K562 (cell line): ENCODE measurements at regions not wholly inside any gene's neighbourhood (a gene's known extent, or its start where the extent isn't known, plus 50 kb on each side); places are given as distances from the start of the nearest gene placed in this dataset.

Source experiments
- ATAC-seq: fragments of 200-7000 bp; cut with Tn5 transposase; 3 replicates; pipeline ENCODE4 v1.9.1; 2020; ENCODE audit warnings: moderate library complexity
- BruUV-seq: library from RNA; stranded (reverse); fragments of 400-500 nt; replicated peaks from 2 replicates; lab custom pipeline; 2021; lab: Mats Ljungman, UMichigan
- CTCF ChIA-PET: fragments of 300-600 bp; formaldehyde crosslinking; extraction: SDS; loops from one replicate; lab custom pipeline; 2021; ENCODE audit warnings: low intra/inter-chr PET ratio; lab: Yijun Ruan, JAX
- POLR2A ChIA-PET: fragments of 300-600, 350-650 bp; sonication (Branson Sonifier 250); formaldehyde crosslinking; extraction: SDS; loops from one replicate; lab custom pipeline; 2021; ENCODE audit warnings: antibody characterized with exemption, inconsistent platforms; lab: Yijun Ruan, JAX
- DNase-seq, 4 experiments: peaks; one replicate each; pipeline versions ENCODE4 v3.0.0 to v3.0.0-alpha.2; 2011 to 2018; ENCODE audit warnings: low spot score in 3 of 4, mixed read lengths in 3 of 4; ENCODE audit errors: extremely low read depth in 1 of 4
- FAIRE-seq: peaks from 2 replicates; lab custom pipeline; 2011; peaks lifted over from hg19 to GRCh38; lab: Jason Lieb, UNC
- H2AFZ ChIP-seq: 2 replicates; pipeline ENCODE4 v1.6.0; 2011; ENCODE audit warnings: low read depth, low read length, control low read depth, inconsistent platforms
- H3K27ac ChIP-seq: fragments of 200-600 bp; 3 replicates; pipeline ENCODE4 v1.8.0; 2011; ENCODE audit warnings: low read depth, mild to moderate bottlenecking, control low read depth, inconsistent platforms, low read length, moderate library complexity, mixed read lengths; ENCODE audit errors: extremely low read depth
- H3K27me3 ChIP-seq, 2 experiments: fragments of 300-600 bp in 1 of 2; 2 replicates in 1 of 2; 3 replicates in 1 of 2; pipeline versions ENCODE4 v1.6.0 to v1.8.0; 2011; ENCODE audit warnings: inconsistent platforms in 2 of 2, low read length in 2 of 2, mild to moderate bottlenecking in 1 of 2, mixed read lengths in 1 of 2, moderate library complexity in 1 of 2; ENCODE audit not compliant: control insufficient read depth in 2 of 2, insufficient read depth in 2 of 2
- H3K36me3 ChIP-seq: fragments of 300-600 bp; 3 replicates; pipeline ENCODE4 v1.8.0; 2011; ENCODE audit warnings: mild to moderate bottlenecking, low read length, inconsistent platforms; ENCODE audit not compliant: control insufficient read depth, insufficient read depth
- H3K4me1 ChIP-seq, 2 experiments: fragments of 200-600 bp in 1 of 2; replicated peaks in 1 of 2; 2 replicates in 1 of 2; 3 replicates in 1 of 2; pipeline versions ENCODE4 v1.5.1 to v1.8.0; 2011; ENCODE audit warnings: inconsistent platforms in 2 of 2, low read length in 2 of 2, mild to moderate bottlenecking in 1 of 2, mixed read lengths in 1 of 2, moderate library complexity in 1 of 2; ENCODE audit not compliant: control insufficient read depth in 2 of 2, insufficient read depth in 2 of 2
- H3K4me2 ChIP-seq: 2 replicates; pipeline ENCODE4 v1.6.1; 2011; ENCODE audit warnings: low read length, control low read depth, inconsistent platforms, mixed read lengths; ENCODE audit not compliant: insufficient read depth
- H3K4me3 ChIP-seq: fragments of 200-600 bp; sonication (generic), shearing (Covaris generic); 2 replicates; pipeline ENCODE4 v1.5.1; 2016; ENCODE audit warnings: control low read depth, inconsistent platforms
- H3K79me2 ChIP-seq: fragments of 200-600 bp; 3 replicates; pipeline ENCODE4 v1.8.0; 2011; ENCODE audit warnings: low read length, inconsistent platforms; ENCODE audit not compliant: control insufficient read depth, insufficient read depth
- H3K9ac ChIP-seq, 2 experiments: 2 replicates each; pipeline versions ENCODE4 v1.6.0 to v1.6.1; 2011; ENCODE audit warnings: low read depth in 2 of 2, low read length in 2 of 2, control low read depth in 1 of 2, inconsistent platforms in 1 of 2, mild to moderate bottlenecking in 1 of 2, mixed read lengths in 1 of 2; ENCODE audit not compliant: insufficient read depth in 1 of 2
- H3K9me1 ChIP-seq: one replicate; pipeline ENCODE4 v1.6.0; 2011; ENCODE audit warnings: inconsistent platforms, mild to moderate bottlenecking, low read length, moderate library complexity; ENCODE audit not compliant: control insufficient read depth, insufficient read depth
- H3K9me3 ChIP-seq: replicated peaks from 2 replicates; pipeline ENCODE4 v1.5.1; 2011; ENCODE audit warnings: low read depth, low read length, inconsistent platforms; ENCODE audit not compliant: control insufficient read depth, insufficient read depth
- H4K20me1 ChIP-seq: replicated peaks from 2 replicates; pipeline ENCODE4 v1.6.1; 2011; ENCODE audit warnings: low read length, inconsistent platforms, mixed read lengths; ENCODE audit not compliant: control insufficient read depth, insufficient read depth
- KLF10 ChIP-seq: fragments of 250-450 bp; sonication (Bioruptor Pico); IDR thresholded peaks from 2 replicates; pipeline ENCODE4 v1.6.1; 2021; ENCODE audit warnings: matching md5 sums
- NFRKB ChIP-seq: fragments of 450-650 bp; IDR thresholded peaks from 2 replicates; pipeline ENCODE4 v1.6.1; 2016; ENCODE audit warnings: low read depth
- POLR3G ChIP-seq: IDR thresholded peaks from 2 replicates; pipeline ENCODE4 v1.6.1; 2011; ENCODE audit not compliant: insufficient read length, insufficient replicate concordance; ENCODE audit errors: extremely low read depth
- TFE3 ChIP-seq: fragments of 450-650 bp; formaldehyde crosslinking; IDR thresholded peaks from 2 replicates; pipeline ENCODE4 v1.4.0; 2020; ENCODE audit warnings: mild to moderate bottlenecking, mixed read lengths
- YBX1 ChIP-seq: fragments of 450-650 bp; IDR thresholded peaks from 2 replicates; pipeline ENCODE4 v1.7.1; 2016; ENCODE audit warnings: mild to moderate bottlenecking
- ZNF133 ChIP-seq: fragments of 250-450 bp; sonication (Bioruptor Pico); IDR thresholded peaks from 2 replicates; pipeline ENCODE4 v1.4.0; 2020; ENCODE audit warnings: mild to moderate bottlenecking
- ZNF592 ChIP-seq: fragments of 450-650 bp; IDR thresholded peaks from 2 replicates; pipeline ENCODE4 v1.6.1; 2017; ENCODE audit warnings: antibody characterized with exemption, mild to moderate bottlenecking
- WGBS: fragments of 100-300 bp; shearing (Covaris generic); methylation state at CpG from one replicate; pipeline ENCODE4 v1.1.6; 2016; ENCODE audit warnings: low coverage, mixed read lengths; ENCODE audit not compliant: insufficient coverage; ENCODE audit errors: missing lambda C conversion rate; 5-methylcytosine and 5-hydroxymethylcytosine counted together
- in situ Hi-C: fragments of 300-500 bp; cut with MboI; formaldehyde crosslinking; loops from 4 replicates; pipeline ENCODE4 v1.15.0; 2018; ENCODE audit warnings: inconsistent platforms, mixed read lengths
- intact Hi-C: fragments of 100-400 bp; cut with micrococcal nuclease; formaldehyde crosslinking; loops from 2 replicates; pipeline ENCODE4 v1.14.2; 2022

- Histone ChIP-seq H3K9me3 (no peaks in the 10 kb centered on the region), H3K36me3 (no peaks in the 10 kb centered on the region), H3K9ac (no peak overlapping the region), H4K20me1 (no peaks in the 10 kb centered on the region), H3K4me3 (no peak overlapping the region), H3K4me2 (no peak overlapping the region), H2AFZ (no peak overlapping the region), H3K79me2 (no peaks in the 10 kb centered on the region), H3K4me1 (no peaks in the 10 kb centered on the region), H3K9me1 (no peaks in the 10 kb centered on the region), H3K27me3 (no peaks in the 10 kb centered on the region)
- no TSS peak for BruUV-seq
- DNase-seq (no peak), FAIRE-seq (no peak), ATAC-seq (no peak)
- in situ Hi-C loops (no loop called here), intact Hi-C loops (no loop called here)
- ChIA-PET CTCF (no interaction called here), POLR2A (no interaction called here)
- 0% methylated on average over 1 of the region's 1 CpG for WGBS
- TF ChIP-seq ZNF133 (CRISPR knock-in tag) (no peak), NFRKB (no peak), KLF10 (CRISPR knock-in tag) (no peak), ZNF592 (no peak), YBX1 (no peak), TFE3 (no peak), POLR3G (no peak)
- TF ChIP-seq, all 486 proteins: peak for 0
- H3K27ac ChIP-seq: no peak overlapping the region
These were observed 94.7 kb upstream of the FOLH1 start for GRCh38 chr11:49303080-49303479.
